Right ventricle myocardium superior (tissue), 1 donor: ENCODE measurements at regions not wholly inside any gene's neighbourhood (a gene's known extent, or its start where the extent isn't known, plus 50 kb on each side); places are given as distances from the start of the nearest gene placed in this dataset.
A peak's percentile ranks its signal among the peaks of the same experiment; 100 is the strongest.
"Not testable (repeated sequence)": the region's sequence is repeated elsewhere in the genome, so short reads cannot be mapped to it uniquely, and the experiment has no call there.

Experiments used
- ATAC-seq: fragments of 200-7000 bp; cut with Tn5 transposase; one replicate; pipeline ENCODE4 v1.9.1; 2020; ENCODE audit warnings: mild to moderate bottlenecking; ENCODE audit not compliant: poor library complexity
- DNase-seq: peaks from one replicate; pipeline ENCODE4 v3.0.0-alpha.2; 2020
- intact Hi-C: fragments of 100-400 bp; cut with DNase I; formaldehyde crosslinking; loops from one replicate; pipeline ENCODE4 v1.11.2; 2022
- donor health status: DM: no; HTN: yes; CAD: no; lungs with severe emphysema.

- intact Hi-C loops = no loop called here
- ATAC-seq = no peak
- DNase-seq = no peak
Observed at GRCh38 chr12:14194572-14194971, 170.9 kb upstream of the ATF7IP start.

- no peak for DNase-seq
- intact Hi-C loops = no loop called here
- ATAC-seq = no peak
Observed at GRCh38 chr12:14199455-14200198, 165.9 kb upstream of the ATF7IP start.

- no peak for ATAC-seq
- no peak for DNase-seq
- intact Hi-C loops = no loop called here
Observed at GRCh38 chr12:14200598-14200997, 164.9 kb upstream of the ATF7IP start.

- intact Hi-C loops = no loop called here
- DNase-seq (no peak), ATAC-seq (no peak)
Observed at GRCh38 chr12:14201291-14201690, 164.2 kb upstream of the ATF7IP start.

- no peak for DNase-seq
- ATAC-seq = no peak
- intact Hi-C loops = no loop called here
Observed at GRCh38 chr12:14207905-14208551, 157.5 kb upstream of the ATF7IP start.

- ATAC-seq = no peak
- no peak for DNase-seq
- intact Hi-C loops = no loop called here
Observed at GRCh38 chr12:14211947-14212387, 153.5 kb upstream of the ATF7IP start.

- DNase-seq (no peak), ATAC-seq (no peak)
- intact Hi-C loops = no loop called here
Observed at GRCh38 chr12:14213542-14213941, 151.9 kb upstream of the ATF7IP start.

- ATAC-seq (peak; percentile 74), DNase-seq (no peak)
- intact Hi-C loops = no loop called here
Observed at GRCh38 chr12:14214495-14214894, 151.0 kb upstream of the ATF7IP start.

- intact Hi-C loops, DNase-seq, ATAC-seq: not testable (repeated sequence)
Observed at GRCh38 chr12:14215949-14216348, 149.5 kb upstream of the ATF7IP start.

- ATAC-seq (no peak), DNase-seq (no peak)
- intact Hi-C loops = no loop called here
Observed at GRCh38 chr12:14216405-14217294, 148.8 kb upstream of the ATF7IP start.

- no peak for DNase-seq
- intact Hi-C loops = no loop called here
- ATAC-seq = no peak
Observed at GRCh38 chr12:14219156-14219555, 146.3 kb upstream of the ATF7IP start.

GRCh38 chr12:14219670-14220069 is 145.8 kb upstream of the ATF7IP start:
- ATAC-seq, DNase-seq, intact Hi-C loops: not testable (repeated sequence)

- DNase-seq (no peak), ATAC-seq (no peak)
- intact Hi-C loops = no loop called here
Observed at GRCh38 chr12:14225064-14225463, 140.4 kb upstream of the ATF7IP start.

GRCh38 chr12:14235176-14235575 is 130.3 kb upstream of the ATF7IP start:
- not testable (repeated sequence) for DNase-seq
- intact Hi-C loops = loop anchor here (10.0 kb wide), 1 partner anchor 430 kb away; no protein-coding TSS in a partner anchor

GRCh38 chr12:14236641-14237040 is 128.8 kb upstream of the ATF7IP start:
- DNase-seq, ATAC-seq: not testable (repeated sequence)
- intact Hi-C loops = loop anchor here (10.0 kb wide), 1 partner anchor 428 kb away; no protein-coding TSS in a partner anchor

More at GRCh38 chr12:14235176-14235575, 130.3 kb upstream of the ATF7IP start:
- ATAC-seq = not testable (repeated sequence)

- DNase-seq (no peak), ATAC-seq (peak; percentile 80)
- intact Hi-C loops = loop anchor here (10.0 kb wide), 1 partner anchor 426 kb away; no protein-coding TSS in a partner anchor
Observed at GRCh38 chr12:14238221-14238792, 127.2 kb upstream of the ATF7IP start.

- intact Hi-C loops = loop anchor here (10.0 kb wide), 1 partner anchor 425 kb away; no protein-coding TSS in a partner anchor
- peak; percentile 94 for ATAC-seq
- no peak for DNase-seq
Observed at GRCh38 chr12:14239350-14239934, 126.0 kb upstream of the ATF7IP start.
